NCI-H748 (cell line): ENCODE measurements at regions not wholly inside any gene's neighbourhood (a gene's known extent, or its start where the extent isn't known, plus 50 kb on each side); places are given as distances from the start of the nearest gene placed in this dataset.
A peak's percentile ranks its signal among the peaks of the same experiment; 100 is the strongest.
"Not testable (repeated sequence)": the region's sequence is repeated elsewhere in the genome, so short reads cannot be mapped to it uniquely, and the experiment has no call there.

ENCODE experiments used
- DNase-seq: peaks from one replicate; lab custom pipeline; 2025; ENCODE audit not compliant: unreplicated experiment; lab: John Stamatoyannopoulos, UW

GRCh38 chr4:9505341-9505740, 61.1 kb downstream of the DEFB131A start:
- not testable (repeated sequence) for DNase-seq

GRCh38 chr4:9506672-9507071, 62.5 kb downstream of the DEFB131A start:
- DNase-seq, result not testable (repeated sequence)

- not testable (repeated sequence) for DNase-seq
Measured at GRCh38 chr4:9512941-9513340, 68.7 kb downstream of the DEFB131A start.

- not testable (repeated sequence) for DNase-seq
Measured at GRCh38 chr4:9519631-9520030, 75.4 kb downstream of the DEFB131A start.

DNA sequence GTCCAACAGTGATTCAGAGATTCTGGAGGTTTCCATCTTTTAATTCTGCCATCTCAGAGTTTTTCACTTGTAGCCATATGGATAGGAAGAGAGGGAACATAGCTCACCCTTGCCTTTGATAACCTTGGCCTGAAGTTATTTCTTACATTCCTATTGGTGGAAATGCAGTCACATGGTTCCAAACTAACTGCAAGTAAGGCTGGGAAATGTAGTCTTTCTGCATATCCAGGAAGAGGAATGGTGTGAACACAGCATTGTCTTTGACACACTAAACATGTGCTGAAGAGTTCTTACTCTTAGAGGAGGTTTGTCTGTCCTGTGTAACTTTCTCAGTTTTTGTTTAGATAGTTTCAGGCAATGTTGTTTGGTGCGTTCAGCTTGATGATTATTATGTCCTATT, 78.7 kb downstream of the DEFB131A start:
- DNase-seq, result not testable (repeated sequence)

DNA sequence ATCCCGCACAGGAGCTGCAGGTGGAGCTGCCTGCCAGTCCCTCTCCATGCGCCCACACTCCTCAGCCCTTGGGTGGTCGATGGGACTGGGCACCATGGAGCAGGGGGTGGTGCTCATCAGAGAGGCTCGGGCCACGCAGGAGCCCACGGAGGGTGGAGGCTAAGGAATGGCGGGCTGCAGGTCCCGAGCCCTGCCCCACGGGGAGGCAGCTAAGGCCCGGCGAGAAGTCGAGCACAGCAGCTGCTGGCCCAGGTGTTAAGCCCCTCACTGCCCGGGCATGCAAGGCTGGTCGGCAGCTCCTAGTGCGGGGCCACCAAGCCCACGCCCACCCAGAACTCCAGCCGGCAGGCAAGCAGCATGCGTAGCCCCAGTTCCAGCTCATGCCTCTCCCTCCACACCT, 80.2 kb downstream of the DEFB131A start:
- DNase-seq, result not testable (repeated sequence)

- DNase-seq, result peak; percentile 68
Measured at GRCh38 chr4:9532134-9532862, 88.1 kb downstream of the DEFB131A start.

GRCh38 chr4:9532863-9533192, 88.6 kb downstream of the DEFB131A start:
- not testable (repeated sequence) for DNase-seq

DNA sequence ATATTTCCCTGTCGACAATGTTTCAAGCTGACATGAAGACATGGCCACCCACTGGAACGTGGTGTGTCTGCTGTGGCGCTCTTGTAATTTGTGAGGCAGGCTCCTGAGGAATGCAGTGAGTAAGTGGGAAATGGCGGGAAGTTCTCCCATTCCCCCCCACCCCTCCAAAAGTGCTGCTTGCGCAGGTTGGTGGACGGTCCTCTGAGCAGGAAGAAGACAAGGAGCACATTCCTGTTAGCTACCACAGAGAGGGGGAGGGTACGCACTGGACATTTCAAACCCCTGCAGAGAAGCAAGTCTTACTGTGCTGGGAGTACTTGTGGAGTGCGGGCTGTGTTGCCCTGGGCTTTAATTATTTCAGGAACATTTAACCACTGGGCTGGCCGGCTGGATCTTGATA, 92.9 kb downstream of the DEFB131A start:
- DNase-seq, result not testable (repeated sequence)

DNA sequence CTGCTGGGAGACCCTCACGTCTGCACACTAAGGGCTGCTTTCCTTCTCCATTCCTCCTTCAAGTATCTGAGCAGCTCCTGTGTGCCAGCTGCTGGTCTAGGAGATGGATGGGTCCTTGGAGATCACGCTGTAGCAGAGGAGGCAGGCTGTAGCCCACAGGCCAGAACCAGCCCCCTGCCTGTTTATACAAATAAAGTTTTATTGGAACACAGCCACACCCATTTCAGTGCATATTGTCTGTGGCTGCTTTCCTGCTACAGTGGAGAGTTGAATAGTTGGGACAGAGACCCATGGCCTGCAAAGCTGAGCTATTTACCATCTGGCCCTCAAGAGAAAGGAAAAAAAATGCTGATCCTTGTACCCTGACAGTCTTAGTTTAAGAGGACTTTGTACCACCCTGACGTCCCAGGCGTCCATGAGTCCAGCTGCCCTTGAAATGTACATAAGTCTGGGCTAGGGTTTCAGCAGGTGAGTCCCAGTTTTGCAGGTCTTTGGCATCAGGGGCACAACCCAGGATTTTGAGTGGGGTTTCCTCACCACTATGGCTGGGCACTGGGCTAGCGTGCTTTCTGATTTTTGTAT, 95.8 kb downstream of the DEFB131A start:
- not testable (repeated sequence) for DNase-seq

GRCh38 chr4:9541388-9541915, 97.2 kb downstream of the DEFB131A start:
- not testable (repeated sequence) for DNase-seq

GRCh38 chr4:9544851-9545250, 100.6 kb downstream of the DEFB131A start:
- DNase-seq, result not testable (repeated sequence)

- DNase-seq, result not testable (repeated sequence)
Measured at GRCh38 chr4:9547470-9547869, 103.3 kb downstream of the DEFB131A start.

DNA sequence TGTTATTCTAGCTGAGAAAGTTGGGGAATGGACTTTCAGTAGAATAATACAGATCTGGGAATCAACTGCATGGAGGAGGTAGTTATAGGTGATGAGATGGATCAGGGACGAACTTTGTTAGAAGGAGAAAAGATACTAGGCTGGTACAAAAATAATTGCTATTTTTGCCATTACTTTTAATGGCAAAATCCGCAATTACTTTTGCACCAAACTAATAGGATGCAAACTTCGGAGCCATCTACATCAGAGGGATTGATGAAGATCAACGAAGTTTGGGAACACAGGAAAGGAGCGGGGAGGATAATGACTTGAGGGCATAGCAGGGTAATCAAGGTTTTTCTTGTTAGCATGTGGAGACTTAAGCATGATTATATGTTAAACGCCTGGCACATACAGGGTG, 111.9 kb downstream of the DEFB131A start:
- not testable (repeated sequence) for DNase-seq

GRCh38 chr4:9577869-9578268, 133.7 kb downstream of the DEFB131A start:
- not testable (repeated sequence) for DNase-seq

DNA sequence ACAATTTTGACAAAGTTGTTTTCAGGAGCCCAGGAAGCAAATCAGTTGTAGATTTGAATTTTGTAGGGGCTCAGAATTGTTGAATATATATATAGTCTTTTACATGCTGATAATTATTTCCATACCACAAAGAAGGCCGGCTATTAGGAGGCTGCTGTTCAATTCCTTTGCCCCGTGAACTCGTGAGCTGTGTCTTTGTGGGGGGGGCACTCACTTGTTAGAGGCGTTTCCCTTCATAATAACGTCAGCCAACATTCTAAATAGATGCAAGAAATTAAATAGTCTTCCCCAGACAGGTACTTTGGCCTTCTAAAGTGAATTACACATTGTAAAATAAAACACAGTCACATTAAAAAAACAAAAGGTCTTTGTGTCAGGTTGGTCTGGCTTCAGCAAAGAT, 138.7 kb downstream of the DEFB131A start:
- DNase-seq, result not testable (repeated sequence)

DNA sequence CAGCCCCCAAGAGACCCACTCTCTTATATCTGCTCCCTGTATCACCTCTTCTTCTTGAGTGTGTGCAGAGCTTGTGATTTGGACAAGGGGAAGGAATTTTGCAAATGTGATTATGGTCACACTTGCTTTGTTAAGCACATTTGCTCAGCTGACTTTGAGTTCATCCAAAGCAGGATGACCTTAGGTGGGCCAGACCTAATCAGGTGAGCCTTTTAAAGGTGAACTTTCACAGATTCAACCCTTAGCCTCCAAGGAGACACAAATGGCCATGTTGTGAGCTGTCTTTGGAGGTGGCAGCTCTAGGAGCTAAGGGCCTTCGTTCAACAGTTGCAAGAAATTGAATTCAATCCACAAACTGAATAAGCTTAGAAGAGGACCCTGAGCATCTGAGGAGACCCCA, 147.8 kb downstream of the DEFB131A start:
- DNase-seq, result no peak

- DNase-seq, result no peak
Measured at GRCh38 chr4:9594948-9595347, 150.7 kb downstream of the DEFB131A start.

DNA sequence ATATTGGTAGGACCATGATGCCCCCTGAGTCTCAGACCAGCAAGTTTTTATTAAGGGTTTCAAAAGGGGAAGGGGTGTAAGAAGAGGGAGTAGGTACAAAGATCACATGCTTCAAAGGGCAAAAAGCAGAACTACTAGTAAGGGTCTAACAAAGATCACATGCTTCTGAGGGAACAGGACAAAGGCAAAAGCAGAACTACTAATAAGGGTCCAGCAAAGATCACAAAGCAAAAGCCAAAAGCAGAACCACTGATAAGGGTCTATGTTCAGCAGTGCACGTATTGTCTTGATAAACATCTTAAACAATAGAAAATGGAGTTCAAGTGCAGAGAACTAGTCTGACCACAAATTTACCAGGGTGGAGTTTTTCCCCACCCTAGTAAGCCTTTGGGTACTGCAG, 151.3 kb downstream of the DEFB131A start:
- not testable (repeated sequence) for DNase-seq

DNA sequence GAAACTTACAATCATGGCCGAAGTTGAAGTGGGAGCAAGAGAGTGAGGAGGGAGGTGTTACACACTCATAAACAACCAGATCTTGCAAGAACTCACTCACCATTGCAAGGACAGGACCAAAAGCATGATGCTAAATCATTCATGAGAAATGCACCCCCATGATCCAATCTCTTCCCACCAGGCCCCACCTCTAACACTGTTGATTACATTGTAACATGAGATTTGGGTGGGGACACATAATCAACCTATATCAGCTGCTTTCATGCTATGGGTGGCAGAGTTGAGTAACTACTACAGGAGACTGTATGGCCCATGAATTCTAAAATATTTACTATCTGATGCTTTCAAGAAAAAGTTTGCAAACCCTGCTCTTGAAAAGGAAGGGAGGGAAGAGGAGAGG, 155.1 kb downstream of the DEFB131A start:
- no peak for DNase-seq

GRCh38 chr4:9600246-9600645, 156.0 kb downstream of the DEFB131A start:
- no peak for DNase-seq

DNA sequence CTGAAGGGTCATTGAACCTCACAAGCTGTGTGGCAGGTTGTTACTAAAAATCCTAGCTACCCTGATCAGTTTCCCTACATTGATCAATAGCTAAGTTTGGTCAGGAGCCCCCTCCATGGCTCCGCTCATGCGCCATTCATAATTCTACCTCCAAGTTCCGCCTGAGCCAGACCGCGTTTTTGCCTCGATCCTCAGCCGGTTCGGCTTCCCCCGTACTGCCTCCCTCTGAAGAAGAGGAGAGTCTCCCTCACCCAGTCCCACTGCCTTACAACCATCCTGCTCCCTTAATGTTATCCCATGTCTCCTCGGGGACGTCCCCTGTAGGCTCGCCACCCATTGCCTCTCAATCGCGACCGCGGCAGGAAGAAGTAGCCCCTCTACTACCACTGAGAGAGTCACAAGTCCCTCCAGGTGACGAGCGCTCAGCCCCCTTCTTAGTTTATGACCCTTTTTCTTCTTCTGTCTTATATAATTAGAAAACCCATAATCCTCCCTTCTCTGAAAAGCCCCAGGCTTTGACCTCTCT, 158.2 kb downstream of the DEFB131A start:
- no peak for DNase-seq
